Ishikawa (cell line): ENCODE measurements at regions not wholly inside any gene's neighbourhood (a gene's known extent, or its start where the extent isn't known, plus 50 kb on each side); places are given as distances from the start of the nearest gene placed in this dataset.

ENCODE experiments used
- CREB1 ChIP-seq: IDR thresholded peaks from 2 replicates; pipeline ENCODE4 v1.6.1; 2012; ENCODE audit warnings: low read depth
- EGR1 ChIP-seq: IDR thresholded peaks from 2 replicates; pipeline ENCODE4 v1.6.1; 2012
- EP300 ChIP-seq: IDR thresholded peaks from 2 replicates; pipeline ENCODE4 v1.6.1; 2012; ENCODE audit warnings: borderline replicate concordance
- NFIC ChIP-seq: IDR thresholded peaks from 2 replicates; pipeline ENCODE4 v1.6.1; 2012
- RAD21 ChIP-seq: IDR thresholded peaks from 2 replicates; pipeline ENCODE4 v1.6.1; 2012; ENCODE audit warnings: low read depth

GRCh38 chr11:32213223-32213622 is 122.3 kb downstream of the RCN1 start:
- TF ChIP-seq RAD21 (no peak), EGR1 (no peak), NFIC (no peak), EP300 (no peak), CREB1 (no peak)
